Endodermal cell (in vitro differentiated cells): ENCODE measurements at regions not wholly inside any gene's neighbourhood (a gene's known extent, or its start where the extent isn't known, plus 50 kb on each side); places are given as distances from the start of the nearest gene placed in this dataset. TPM values are rescaled to one million over a fixed set of nuclear protein-coding genes. Genes with fewer than 3 reads are reported as not detected.
"Not testable (repeated sequence)": the region's sequence is repeated elsewhere in the genome, so short reads cannot be mapped to it uniquely, and the experiment has no call there.

ENCODE experiments used
- DNase-seq: peaks from one replicate; pipeline ENCODE4 v3.0.0-alpha.2; 2017
- H3K27ac ChIP-seq: 2 replicates; pipeline ENCODE4 v1.5.1; 2013; ENCODE audit warnings: mild to moderate bottlenecking, low read depth, low read length, moderate library complexity
- H3K27me3 ChIP-seq: 2 replicates; pipeline ENCODE4 v1.6.1; 2013; ENCODE audit warnings: mild to moderate bottlenecking, low read length, moderate library complexity; ENCODE audit not compliant: insufficient read depth, control insufficient read depth, poor library complexity, severe bottlenecking
- H3K36me3 ChIP-seq: 2 replicates; pipeline ENCODE4 v1.7.0; 2013; ENCODE audit warnings: mild to moderate bottlenecking, low read length, moderate library complexity; ENCODE audit not compliant: control insufficient read depth, insufficient read depth
- H3K4me1 ChIP-seq: one replicate; pipeline ENCODE4 v1.7.0; 2013; ENCODE audit warnings: low read length; ENCODE audit not compliant: control insufficient read depth, insufficient read depth
- H3K4me3 ChIP-seq: 2 replicates; pipeline ENCODE4 v1.5.1; 2013; ENCODE audit warnings: mild to moderate bottlenecking, low read length, moderate library complexity
- H3K9ac ChIP-seq: 2 replicates; pipeline ENCODE4 v1.6.1; 2013; ENCODE audit warnings: mild to moderate bottlenecking, low read length, moderate library complexity; ENCODE audit not compliant: poor library complexity, severe bottlenecking; ENCODE audit errors: extremely low read depth
- H3K9me3 ChIP-seq: 2 replicates; pipeline ENCODE4 v1.6.1; 2013; ENCODE audit warnings: mild to moderate bottlenecking, low read length, moderate library complexity; ENCODE audit not compliant: control insufficient read depth
- H3K27ac Mint-ChIP-seq: 2 replicates; pipeline ENCODE4 v1.8.0; 2020; ENCODE audit warnings: mixed read lengths
- H3K27me3 Mint-ChIP-seq: 2 replicates; pipeline ENCODE4 v1.8.0; 2021; ENCODE audit warnings: mild to moderate bottlenecking, mixed read lengths; ENCODE audit not compliant: insufficient read depth
- H3K36me3 Mint-ChIP-seq: 2 replicates; pipeline ENCODE4 v1.8.0; 2020; ENCODE audit warnings: low read depth, mixed read lengths
- H3K4me1 Mint-ChIP-seq: 2 replicates; pipeline ENCODE4 v1.8.0; 2020; ENCODE audit warnings: mixed read lengths
- H3K4me3 Mint-ChIP-seq: 2 replicates; pipeline ENCODE4 v1.8.0; 2020; ENCODE audit warnings: mild to moderate bottlenecking, moderate library complexity, mixed read lengths
- H3K9me3 Mint-ChIP-seq: 2 replicates; pipeline ENCODE4 v1.8.0; 2020; ENCODE audit warnings: mild to moderate bottlenecking, mixed read lengths
- CTCF ChIP-seq: fragments of 200-600 bp; sonication (generic); conservative IDR thresholded peaks from 2 replicates; pipeline ENCODE4 v1.5.0; 2021; ENCODE audit warnings: antibody characterized with exemption, mild to moderate bottlenecking
- WGBS, 2 experiments: methylation state at CpG; one replicate each; pipeline versions ENCODE4 v1.1.5 to v1.1.7; 2013; ENCODE audit warnings: missing lambda C conversion rate in 2 of 2, mixed read lengths in 1 of 2; ENCODE audit not compliant: insufficient coverage in 1 of 2, insufficient read length in 1 of 2; 5-methylcytosine and 5-hydroxymethylcytosine counted together
- microRNA-seq: library from miRNA; unstranded; fragments of <30 nt; microRNA quantifications from one replicate; pipeline ENCODE4 v1.2.0, GENCODE V29; 2020; ENCODE audit warnings: borderline microRNAs expressed

DNA sequence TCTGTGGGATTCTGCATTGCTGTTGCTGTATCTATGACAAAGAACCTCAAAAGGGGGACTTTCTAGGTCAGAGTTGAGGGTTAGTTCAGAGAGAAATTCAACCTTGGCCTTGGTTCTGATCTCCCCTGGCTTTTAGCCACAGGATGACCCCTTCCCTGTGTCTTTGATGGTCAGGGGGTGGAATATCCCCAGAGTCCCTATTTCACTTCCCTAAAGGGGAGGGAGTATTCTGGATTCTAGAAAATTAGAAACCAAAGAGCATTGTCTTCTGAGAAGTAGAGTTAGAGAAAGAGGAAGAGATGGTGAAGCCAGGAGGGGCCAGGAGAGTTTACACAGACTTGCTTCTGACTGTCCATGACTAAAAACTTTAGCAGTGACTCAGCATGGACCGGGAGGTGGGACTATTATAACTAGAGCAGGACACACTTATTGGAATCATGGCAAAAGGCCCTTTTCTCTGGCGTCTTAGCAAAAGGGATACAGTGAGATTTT lies 56.2 kb upstream of the LPAR1 start:
- no peaks in the 10 kb centered on the region for H3K36me3 Mint-ChIP-seq
- no peak overlapping the region for H3K9ac ChIP-seq
- no peak for DNase-seq
- no peaks in the 10 kb centered on the region for H3K9me3 ChIP-seq
- H3K4me1 Mint-ChIP-seq: peaks cover 58% of the 10 kb centered on the region
- H3K27me3 Mint-ChIP-seq: peaks cover 10% of the 10 kb centered on the region
- no peaks in the 10 kb centered on the region for H3K36me3 ChIP-seq
- no peak for TF ChIP-seq CTCF
- H3K4me3 Mint-ChIP-seq: no peak overlapping the region
- no peaks in the 10 kb centered on the region for H3K27me3 ChIP-seq
- no peak overlapping the region for H3K27ac ChIP-seq
- 39 to 74% methylated on average over 2 of the region's 2 CpGs for WGBS, 2 experiments
- no peaks in the 10 kb centered on the region for H3K9me3 Mint-ChIP-seq
- no peak overlapping the region for H3K4me3 ChIP-seq
- peaks cover 22% of the 10 kb centered on the region for H3K4me1 ChIP-seq
- H3K27ac Mint-ChIP-seq: no peak overlapping the region

- H3K36me3 Mint-ChIP-seq, H3K4me3 Mint-ChIP-seq, H3K4me1 ChIP-seq, H3K36me3 ChIP-seq, H3K27me3 Mint-ChIP-seq, H3K9me3 ChIP-seq, H3K9me3 Mint-ChIP-seq, H3K27ac Mint-ChIP-seq, H3K27me3 ChIP-seq, H3K4me3 ChIP-seq, DNase-seq, H3K9ac ChIP-seq, H3K27ac ChIP-seq: not testable (repeated sequence)
- peaks cover 37% of the 10 kb centered on the region for H3K4me1 Mint-ChIP-seq
- 67 to 95% methylated on average over 1 of the region's 1 CpG for WGBS, 2 experiments
These were observed 53.9 kb upstream of the LPAR1 start for GRCh38 chr9:111092167-111092566.

Small RNAs in the stretch of these regions (microRNA-seq; reads per million reads assigned to microRNA genes)
- gene MIR7702: not detected
